ENCODE measurements at regions not wholly inside any gene's neighbourhood (a gene's known extent, or its start where the extent isn't known, plus 50 kb on each side); places are given as distances from the start of the nearest gene placed in this dataset.
"Not testable (repeated sequence)": the region's sequence is repeated elsewhere in the genome, so short reads cannot be mapped to it uniquely, and the experiment has no call there.

DNA sequence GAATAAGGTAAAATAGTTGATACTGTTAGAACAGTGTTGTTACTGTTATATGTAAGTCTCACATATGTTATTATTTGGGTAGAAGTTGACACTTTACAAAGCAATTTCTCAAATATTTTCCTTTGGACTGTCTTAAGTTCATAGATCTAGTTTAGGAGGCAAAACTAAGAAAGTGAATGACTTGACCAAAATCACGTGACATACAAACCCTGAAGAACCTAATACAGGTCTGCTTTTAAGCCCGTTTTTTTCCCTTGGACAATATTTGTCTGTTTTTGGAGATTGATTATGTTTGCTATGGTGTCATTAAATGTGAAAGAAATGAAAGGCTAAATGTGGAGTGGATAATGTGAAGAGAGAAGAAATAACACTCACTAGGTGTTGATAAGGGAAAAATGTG is 644.9 kb upstream of the PITX2 start:
- no peak for DNase-seq (ENCODE audit: low read depth)

DNA sequence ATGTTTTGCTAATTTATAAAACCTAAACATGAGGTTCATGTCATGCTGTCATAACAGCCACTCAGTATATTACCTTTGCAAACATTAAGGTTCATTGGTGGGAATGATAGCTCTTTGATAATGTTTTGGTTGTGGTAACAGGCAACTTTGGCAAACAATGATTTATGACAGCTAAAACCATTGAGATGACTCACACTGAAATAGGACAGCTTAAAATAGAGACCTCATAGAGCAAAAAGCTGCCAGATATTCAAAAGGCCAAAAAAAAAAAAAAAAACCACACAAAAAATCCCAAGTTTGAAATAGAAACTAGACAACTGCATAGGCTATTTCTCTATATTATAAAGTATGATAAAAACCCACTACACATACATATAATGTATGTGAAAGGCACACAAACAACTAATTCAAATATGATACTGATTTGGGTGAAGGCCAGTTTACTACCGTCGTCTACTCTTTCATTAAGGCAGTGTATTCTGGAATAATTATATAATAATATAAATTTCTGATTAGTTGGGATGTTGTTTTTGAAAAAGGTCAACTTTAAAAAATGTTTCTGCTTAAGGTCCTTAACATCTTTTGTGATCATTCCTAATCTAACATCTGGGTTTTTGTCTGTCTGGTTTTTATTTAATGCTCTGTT is 646.0 kb upstream of the PITX2 start:
- DNase-seq (ENCODE audit: low read depth), result peak; percentile 83

DNA sequence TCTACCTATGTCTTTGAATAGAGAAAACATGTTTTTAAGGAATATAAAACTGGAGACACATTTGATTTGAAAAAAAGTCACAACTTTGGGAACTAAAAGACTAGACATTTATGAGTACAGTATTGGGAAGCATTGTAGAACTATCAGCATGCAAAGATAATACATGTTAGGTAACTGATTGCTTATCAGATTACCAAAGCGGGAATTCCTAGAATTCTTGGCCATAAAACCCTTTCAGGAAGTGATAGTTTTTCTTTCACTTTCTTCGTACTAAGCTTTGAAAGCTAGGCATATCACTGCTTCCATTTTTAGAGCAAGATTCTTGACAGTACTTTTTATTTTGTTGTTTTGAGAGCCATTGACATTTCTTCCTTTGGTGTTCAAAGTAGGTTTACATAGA is 646.6 kb upstream of the PITX2 start:
- peak; percentile 52 for DNase-seq (ENCODE audit: low read depth)

DNA sequence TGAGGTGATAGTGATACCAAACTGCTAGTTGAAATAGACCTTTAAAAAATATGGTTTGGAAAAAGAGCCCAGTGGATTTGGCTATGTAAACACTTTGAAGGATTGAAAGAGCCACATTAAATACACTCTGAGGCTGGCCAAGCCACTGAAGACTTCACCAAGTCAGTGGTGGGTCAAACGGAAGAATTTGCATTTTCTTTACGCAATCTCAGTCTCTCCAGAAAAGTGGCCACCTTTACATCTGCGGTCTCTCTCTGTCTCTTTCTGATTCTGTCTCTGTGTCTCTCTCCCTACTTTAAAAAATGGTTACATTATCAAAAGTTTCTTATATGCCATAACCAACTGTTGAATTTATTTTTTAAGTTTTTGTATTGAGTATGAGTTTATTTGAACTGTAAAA is 651.2 kb upstream of the PITX2 start:
- peak; percentile 17 for DNase-seq (ENCODE audit: low read depth)

DNA sequence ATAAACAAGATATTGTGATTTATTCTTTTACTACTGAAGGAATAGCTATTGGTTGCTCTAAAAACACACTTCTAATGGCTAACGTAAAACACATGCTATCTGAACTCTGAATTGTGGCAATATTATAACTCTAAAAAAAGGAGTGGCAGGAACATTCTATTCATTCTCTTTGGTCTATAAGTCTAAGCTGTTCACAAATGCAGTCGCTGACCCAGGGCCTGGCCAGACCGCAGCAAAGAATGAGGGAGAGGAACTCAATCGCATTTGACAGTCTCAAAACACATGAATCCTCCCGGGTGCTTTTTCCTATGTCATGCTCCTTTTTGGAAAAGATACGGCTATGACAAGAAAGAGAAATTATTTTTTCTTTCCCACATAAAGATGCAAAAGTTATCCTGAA is 651.6 kb upstream of the PITX2 start:
- peak; percentile 66 for DNase-seq (ENCODE audit: low read depth)

DNA sequence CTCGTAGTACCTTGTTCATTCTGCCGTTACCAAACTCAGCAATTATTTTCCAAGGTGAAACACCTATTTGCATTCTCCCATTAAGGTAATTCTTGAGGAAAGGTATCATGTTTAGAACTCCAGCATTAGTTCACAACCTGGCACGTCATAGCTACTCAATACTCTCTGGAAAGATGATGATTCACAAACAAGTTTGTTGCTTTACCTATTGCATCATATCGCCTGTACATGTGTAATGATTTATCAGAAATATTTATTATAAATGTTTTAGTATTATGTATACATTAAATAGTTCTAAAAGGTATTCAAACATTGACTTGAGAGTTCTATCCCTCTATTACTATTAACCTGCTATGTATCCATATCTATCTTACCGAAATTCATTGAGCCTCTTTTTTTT is 658.3 kb upstream of the PITX2 start:
- DNase-seq (ENCODE audit: low read depth), result peak; percentile 17

DNA sequence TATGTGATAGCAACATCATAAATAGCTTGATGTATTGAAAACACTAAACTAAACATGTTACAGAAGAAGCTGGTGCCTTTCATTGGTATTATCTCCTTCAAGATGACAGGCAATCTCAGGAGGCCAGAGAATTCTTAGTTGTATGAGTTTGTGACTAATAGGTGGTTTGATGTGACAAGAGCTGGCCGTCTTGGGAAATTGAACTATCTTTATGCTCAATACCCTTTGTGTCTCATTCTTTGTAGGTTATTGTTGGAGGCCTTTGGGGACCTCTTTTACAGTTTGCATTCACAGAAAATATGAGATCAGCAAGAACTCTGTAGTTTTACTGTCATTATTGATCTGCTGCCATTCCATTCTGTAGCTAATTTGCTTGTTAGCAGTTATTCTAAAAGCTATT is 659.2 kb upstream of the PITX2 start:
- no peak for DNase-seq (ENCODE audit: low read depth)

DNA sequence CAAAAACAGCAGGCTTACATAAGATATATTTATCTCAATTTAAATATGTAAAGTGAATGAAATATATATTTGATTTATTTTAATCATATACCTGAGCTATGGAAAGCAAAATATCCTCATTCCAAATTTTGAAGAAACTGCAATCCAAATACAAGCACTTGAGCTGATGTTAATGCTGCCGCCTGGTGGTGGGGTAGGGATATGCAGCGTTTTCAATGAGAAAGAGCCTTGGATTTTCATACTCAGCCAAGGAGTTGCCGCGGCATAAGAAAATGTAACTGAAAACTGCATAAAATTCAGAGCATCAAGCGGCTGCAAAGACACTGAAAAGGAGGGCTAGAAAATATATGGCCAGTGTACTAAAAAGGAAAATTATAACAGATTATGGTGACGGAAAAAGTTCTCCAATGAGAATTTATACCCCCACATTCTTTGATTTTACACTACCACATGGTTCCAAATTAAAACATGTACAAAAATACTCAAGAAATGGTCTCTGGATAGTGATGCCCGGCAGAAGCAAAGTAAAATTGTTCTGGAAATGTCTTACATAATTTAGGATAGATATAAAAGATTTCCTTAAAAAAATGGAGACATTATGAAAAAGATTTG is 660.3 kb upstream of the PITX2 start:
- DNase-seq (ENCODE audit: low read depth), result peak; percentile 67

DNA sequence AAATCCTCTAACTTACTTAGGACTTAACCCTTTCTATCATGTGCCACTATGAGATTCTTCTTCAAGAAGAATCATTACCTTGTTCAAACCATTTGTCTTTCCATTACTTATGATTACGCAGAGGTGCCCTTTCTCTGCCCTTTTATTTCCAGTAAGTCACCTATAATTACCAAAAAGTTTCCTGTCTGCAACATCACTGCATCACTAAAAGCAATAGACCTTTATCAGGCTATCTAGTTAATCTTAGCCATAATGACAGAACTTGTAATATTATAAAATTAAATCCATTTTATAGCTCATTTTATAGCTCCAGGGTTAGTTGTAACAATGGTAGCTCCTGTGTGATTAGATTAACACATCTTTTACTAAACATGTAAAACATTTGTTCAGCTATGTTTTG is 673.6 kb upstream of the PITX2 start:
- DNase-seq (ENCODE audit: low read depth), result no peak

DNA sequence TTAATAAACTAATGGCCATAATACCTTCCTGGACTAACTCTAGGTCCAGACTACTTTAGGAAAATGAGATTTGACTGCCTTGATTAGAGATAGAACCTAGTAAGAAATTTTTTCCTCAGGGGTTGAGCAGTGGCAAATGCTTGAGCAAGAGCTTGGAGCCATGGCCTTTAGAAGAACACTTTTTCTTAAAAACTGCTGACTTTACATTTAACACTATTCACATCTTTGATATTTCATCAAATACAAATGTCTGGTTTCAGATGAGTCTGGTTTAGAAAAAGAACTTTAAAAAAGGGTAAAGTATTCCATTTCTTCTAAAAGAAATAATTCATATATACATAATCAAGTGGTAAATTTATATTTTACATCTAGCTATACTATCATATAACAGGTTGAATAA is 680.9 kb upstream of the PITX2 start:
- no peak for DNase-seq (ENCODE audit: low read depth)

DNA sequence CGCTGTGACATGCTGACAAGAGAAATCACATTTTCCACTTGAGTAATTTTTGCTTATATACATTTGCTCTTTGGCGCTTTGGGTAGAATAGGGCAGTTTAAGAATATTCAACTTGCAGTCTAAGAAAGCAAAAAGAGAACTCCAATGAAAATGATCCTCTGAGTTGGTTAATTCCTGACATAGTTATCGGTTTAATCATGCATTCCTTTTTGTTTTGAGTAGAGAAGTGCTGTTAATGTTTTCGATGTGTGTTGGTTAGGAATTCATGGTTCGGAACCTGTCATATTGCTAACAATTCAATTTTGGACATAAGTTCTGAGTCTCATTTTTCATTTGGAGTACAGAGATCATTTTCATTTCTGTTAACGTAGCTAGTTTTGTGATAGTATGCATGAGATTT is 700.6 kb upstream of the PITX2 start:
- DNase-seq (ENCODE audit: low read depth), result peak; percentile 85

DNA sequence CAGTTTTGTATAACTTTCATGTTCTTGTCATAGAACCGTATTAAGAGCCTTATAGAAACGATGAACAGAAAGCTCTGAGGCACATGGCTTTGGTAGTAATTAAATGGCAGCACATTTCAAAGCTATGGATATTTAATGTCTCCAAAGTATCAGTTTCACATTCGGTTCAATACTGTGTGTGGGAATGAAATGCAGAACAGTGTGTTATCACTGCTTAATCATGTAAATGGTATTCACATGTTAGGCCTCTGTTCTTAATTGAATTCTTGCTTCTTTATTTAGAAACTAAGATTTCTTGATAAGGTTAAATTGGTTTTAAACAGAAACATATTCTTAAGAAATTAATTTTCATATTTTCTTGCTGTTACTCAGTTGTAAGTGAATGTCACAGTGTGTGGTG is 701.0 kb upstream of the PITX2 start:
- DNase-seq (ENCODE audit: low read depth), result peak; percentile 62

DNA sequence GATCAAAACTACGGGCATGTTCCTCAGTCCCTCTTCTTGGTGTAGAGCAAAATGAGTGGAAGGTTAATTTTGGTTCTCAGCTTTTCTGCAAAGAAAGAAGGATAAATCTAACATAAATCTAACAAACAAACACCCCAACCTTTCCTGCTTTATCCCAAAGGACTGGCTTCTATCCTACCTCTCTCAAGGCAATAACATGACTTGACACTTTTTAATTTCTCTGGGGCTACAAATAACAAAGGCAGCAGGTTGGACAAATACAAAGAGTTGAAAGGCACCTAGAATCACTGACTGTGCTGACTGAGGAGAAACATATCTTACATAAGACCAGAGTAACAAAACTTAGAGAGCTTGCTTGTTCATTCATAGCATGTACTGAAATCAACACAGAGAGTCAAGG is 703.6 kb upstream of the PITX2 start:
- DNase-seq (ENCODE audit: low read depth), result no peak

DNA sequence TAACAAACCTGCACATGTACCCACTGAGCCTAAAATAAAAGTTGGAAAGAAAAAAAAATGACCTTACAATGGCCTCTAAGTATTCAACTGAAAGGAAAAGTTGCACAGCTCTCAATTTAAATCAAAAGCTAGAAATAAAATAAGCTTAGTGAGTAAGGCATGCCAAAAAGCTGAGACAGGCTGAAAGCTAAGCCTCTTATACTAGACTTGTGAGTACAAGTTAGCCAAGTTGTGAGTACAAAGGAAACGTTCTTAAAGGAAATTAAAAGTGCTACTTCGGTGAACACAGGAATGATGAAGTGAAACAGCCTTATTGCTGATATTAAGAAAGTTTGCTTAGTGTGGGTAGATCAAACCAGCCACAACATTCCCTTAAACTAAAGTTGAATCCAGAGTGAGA is 707.9 kb upstream of the PITX2 start:
- DNase-seq (ENCODE audit: low read depth), result peak; percentile 59

DNA sequence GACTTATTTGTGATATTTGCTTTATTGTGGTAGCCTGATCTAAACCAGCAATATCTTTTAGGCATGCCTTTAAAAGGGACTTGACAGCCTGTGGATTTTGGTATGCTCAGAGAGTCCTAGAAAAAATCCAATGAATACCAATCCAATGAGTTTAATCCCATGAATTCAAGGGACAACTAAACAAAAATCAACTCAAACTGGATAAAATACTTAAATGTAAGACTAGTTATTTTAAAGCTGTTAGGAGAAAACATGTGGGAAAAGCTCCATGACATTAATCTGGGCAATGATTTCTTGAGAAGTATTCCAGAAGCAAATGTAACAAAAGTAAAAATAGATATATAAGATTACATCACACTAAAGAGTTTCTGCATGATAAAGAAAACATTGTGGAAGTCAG is 711.5 kb upstream of the PITX2 start:
- no peak for DNase-seq (ENCODE audit: low read depth)

DNA sequence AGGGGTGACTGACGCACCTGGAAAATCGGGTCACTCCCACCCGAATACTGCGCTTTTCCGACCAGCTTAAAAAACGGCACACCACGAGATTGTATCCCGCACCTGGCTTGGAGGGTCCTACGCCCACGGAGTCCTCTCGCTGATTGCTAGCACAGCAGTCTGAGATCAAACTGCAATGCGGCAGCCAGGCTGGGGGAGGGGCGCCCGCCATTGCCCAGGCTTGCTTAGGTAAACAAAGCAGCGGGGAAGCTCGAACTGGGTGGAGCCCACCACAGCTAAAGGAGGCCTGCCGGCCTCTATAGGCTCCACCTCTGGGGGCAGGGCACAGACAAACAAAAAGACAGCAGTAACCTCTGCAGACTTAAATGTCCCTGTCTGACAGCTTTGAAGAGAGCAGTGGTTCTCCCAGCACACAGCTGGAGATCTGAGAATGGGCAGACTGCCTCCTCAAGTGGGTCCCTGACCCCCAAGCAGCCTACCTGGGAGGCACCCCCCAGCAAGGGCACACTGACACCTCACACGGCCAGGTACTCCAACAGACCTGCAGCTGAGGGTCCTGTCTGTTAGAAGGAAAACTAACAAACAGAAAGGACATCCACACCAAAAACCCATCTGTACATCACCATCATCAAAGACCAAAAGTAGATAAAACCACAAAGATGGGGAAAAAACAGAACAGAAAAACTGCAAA is 714.5 kb upstream of the PITX2 start:
- DNase-seq (ENCODE audit: low read depth), result not testable (repeated sequence)

DNA sequence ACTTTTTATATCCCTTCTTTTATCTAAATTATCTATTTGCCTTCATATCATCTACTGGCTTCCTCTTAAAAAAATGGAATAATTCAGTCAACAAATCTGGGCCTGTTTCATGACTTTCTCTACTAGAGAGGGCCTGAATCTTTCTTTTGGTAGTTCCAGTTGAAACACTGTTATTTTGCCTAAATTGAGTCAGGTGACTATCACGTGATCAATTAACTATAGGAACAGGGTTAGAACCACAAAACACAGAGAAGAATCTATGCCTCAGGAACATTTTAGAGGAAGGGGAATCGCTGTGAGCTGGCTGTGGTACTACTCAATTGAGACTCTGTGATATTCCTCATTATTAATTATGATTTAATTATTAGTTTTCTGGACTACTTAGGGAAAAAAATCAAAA is 736.7 kb upstream of the PITX2 start:
- no peak for DNase-seq (ENCODE audit: low read depth)

DNA sequence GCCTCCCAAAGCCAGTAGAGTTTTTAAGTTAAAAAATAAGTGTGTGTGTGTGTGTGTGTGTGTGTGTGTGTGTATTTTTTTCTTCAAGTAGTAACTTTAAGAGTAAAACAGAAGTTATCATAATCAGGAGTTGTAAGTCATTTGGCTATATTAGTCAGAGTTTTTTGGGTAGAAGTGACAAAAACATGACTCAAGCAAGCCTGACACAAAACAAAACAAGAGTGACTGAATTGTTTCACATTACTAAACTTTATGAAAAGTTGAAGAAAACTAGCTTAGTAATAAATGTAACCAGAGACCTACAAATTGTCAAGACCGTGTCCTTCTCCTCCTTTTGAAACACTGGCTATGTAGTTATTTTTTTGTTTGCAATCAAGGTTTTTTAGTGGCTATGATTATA is 738.0 kb upstream of the PITX2 start:
- no peak for DNase-seq (ENCODE audit: low read depth)

DNA sequence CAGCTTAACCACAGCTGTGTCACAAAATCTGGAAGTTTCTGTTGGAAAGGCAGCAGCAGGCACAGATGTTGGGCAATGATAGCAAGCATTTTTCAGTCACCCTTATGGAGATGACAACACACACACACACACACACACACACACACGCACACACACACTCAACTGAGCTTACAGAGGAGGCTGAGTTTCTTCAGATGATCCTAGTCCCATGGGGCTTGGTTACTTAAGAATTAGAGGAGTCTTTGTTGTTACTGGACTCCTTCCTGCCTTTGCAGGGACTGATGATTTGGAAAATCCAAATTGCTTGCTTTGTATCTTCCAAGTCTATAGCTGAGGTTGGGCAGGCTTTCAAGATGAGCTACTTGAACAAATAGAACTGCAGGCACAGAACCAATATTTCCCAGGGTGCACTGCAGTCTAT is 740.1 kb upstream of the PITX2 start:
- peak; percentile 1 for DNase-seq (ENCODE audit: low read depth)

DNA sequence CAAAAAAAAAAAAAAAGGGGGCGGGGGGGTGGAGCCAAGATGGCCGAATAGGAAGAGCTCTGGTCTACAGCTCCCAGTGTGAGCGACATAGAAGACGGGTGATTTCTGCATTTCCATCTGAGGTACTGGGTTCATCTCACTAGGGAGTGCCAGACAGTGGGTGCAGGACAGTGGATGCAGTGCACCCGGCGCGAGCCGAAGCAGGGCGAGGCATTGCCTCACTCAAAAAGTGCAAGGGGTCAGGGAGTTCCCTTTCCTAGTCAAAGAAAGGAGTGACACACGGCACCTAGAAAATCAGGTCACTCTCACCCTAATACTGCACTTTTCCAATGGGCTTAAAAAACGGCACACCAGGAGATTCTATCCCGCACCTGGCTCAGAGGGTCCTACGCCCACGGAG is 755.0 kb upstream of the PITX2 start:
- not testable (repeated sequence) for DNase-seq (ENCODE audit: low read depth)

DNA sequence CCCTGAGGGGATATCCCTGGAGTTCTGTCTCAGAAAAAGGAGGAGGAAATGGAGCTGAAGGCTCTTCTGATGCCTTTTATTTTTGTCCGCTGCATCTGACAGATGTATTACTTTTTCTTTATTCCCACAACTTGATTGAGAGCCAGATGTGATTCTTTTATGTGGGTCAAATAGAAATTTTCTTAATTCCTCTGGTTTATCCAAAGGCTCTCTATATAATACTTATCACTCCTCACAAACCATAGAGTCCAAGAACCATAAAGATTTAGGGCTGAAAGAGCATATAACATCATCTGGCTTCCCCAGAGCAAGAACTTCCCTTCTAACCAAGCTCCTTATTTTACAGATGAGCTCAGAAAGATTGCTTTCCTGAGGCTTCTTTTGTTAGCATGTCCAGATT is 756.7 kb upstream of the FAM241A start:
- DNase-seq (ENCODE audit: low read depth), result no peak

DNA sequence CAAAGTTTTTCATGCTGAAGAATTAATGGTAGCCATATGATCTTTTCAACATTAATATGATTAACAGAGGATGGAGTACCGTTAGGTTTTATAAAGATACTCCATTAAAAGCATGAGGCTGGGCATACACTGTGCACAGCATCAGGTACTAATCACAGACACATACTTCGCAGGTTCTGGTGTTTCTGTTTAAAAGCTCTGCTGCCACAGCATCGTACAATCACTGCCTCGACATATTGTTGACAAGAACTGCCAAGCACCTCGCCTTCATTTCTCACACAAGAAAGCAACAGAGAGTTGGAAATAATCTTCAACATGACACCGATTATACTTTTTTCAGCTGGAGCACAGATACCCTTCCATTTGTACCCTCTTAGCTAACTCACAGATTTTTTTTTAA is 753.4 kb upstream of the FAM241A start:
- no peak for DNase-seq (ENCODE audit: low read depth)

DNA sequence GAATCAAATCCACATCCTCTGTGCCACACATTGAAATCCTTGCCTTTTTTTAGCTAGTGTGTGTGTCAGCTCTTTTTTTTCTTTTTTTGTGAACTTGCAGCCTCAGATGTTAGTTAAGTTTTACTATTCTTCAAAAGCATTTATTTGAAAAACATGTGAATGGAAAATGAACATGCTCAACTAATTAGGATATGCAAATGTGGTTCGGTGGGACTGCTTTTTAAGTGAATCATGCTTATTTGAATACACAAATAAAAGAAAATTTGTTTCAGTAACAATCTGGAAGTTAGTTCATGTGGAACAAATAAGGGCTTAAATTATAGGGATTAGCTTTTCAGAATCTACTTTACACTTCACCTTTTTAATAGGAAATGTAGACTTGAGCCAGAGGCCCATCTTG is 751.5 kb upstream of the FAM241A start:
- DNase-seq (ENCODE audit: low read depth), result no peak

DNA sequence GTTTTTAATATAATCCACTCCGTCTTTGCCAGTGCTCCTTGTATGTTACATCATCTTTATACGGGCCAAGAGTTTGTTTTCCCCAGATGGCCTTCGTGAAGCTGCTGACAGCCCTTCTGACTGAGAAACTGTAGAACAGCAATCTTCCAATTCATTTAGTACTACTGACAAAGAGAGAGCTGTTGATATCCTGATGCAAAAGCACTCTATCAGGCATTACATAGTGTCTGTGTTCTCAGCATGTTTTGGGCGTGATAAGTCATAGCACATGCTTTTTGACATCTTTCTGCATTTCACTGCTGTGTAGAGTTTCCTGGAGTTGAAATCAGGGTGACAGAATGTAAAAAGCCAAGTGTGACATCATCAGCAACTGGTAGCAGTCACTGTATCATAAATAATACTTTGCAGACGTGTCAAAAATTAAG is 746.3 kb upstream of the FAM241A start:
- DNase-seq (ENCODE audit: low read depth), result peak; percentile 40

All from iris pigment epithelial cell (primary cell).